ENCODE measurements at regions not wholly inside any gene's neighbourhood (a gene's known extent, or its start where the extent isn't known, plus 50 kb on each side); places are given as distances from the start of the nearest gene placed in this dataset.

DNA sequence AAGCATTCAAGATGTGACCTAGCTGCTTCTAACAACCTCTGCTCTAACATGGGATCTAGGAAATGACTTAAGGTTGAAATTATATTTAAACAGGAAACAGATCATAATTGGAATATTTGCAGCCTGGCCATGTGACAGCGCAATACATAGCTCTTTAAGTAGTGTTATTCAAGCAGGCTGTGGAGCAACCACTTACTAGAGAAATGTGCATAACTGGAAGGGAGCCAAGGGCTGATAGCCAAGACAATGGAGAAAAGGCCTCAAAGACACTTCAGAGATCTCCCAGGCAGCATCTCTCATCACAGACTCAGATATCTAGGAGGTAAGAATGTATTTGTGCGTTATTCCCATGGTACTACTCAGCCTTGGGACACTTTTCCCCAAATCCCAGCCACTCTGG lies 823.0 kb upstream of the PRMT6 start:
- WGBS = 87% methylated on average over 2 of the region's 2 CpGs
- no peak for TF ChIP-seq POLR2A (IDR thresholded peaks at IDR 0.05)
- TF ChIP-seq POLR2AphosphoS5 (IDR thresholded peaks at IDR 0.05) = no peak
- TF ChIP-seq, protein P1, sequence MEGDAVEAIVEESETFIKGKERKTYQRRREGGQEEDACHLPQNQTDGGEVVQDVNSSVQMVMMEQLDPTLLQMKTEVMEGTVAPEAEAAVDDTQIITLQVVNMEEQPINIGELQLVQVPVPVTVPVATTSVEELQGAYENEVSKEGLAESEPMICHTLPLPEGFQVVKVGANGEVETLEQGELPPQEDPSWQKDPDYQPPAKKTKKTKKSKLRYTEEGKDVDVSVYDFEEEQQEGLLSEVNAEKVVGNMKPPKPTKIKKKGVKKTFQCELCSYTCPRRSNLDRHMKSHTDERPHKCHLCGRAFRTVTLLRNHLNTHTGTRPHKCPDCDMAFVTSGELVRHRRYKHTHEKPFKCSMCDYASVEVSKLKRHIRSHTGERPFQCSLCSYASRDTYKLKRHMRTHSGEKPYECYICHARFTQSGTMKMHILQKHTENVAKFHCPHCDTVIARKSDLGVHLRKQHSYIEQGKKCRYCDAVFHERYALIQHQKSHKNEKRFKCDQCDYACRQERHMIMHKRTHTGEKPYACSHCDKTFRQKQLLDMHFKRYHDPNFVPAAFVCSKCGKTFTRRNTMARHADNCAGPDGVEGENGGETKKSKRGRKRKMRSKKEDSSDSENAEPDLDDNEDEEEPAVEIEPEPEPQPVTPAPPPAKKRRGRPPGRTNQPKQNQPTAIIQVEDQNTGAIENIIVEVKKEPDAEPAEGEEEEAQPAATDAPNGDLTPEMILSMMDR (IDR thresholded peaks at IDR 0.05) = no peak
- no peaks in the 10 kb centered on the region for H3K9me3 ChIP-seq
- no peaks in the 10 kb centered on the region for H3K27me3 ChIP-seq (replicated peaks; ENCODE audit: insufficient read depth)
- H3K4me3 ChIP-seq = no peak overlapping the region
- no peaks in the 10 kb centered on the region for H3K36me3 ChIP-seq
- intact Hi-C loops (cut with DNase I) = no loop called here
- H3K27ac ChIP-seq = no peak overlapping the region
- no peaks in the 10 kb centered on the region for H3K4me1 ChIP-seq (replicated peaks)
- DNase-seq (ENCODE audit: low spot score) = no peak

DNA sequence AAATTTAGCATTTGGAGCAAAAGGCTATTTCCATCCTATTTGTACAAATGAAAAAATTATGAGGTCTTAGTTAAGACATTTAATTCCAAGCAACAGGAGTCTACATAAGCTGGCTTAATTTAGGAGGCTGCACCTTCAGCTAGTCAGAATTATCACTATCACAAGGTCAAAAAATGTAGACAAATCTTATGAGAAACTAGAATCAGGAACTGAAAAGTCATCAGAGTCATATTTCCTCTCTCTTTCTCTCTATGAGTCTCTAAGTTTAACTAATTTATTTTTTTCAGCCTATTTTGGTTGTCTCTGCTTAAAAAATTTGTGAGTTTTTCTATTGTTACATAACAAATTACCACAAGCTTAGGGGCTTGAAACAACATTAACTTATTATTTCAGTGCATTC lies 807.1 kb upstream of the PRMT6 start:
- Histone ChIP-seq H3K27me3 (replicated peaks; ENCODE audit: insufficient read depth) (no peaks in the 10 kb centered on the region), H3K36me3 (no peaks in the 10 kb centered on the region), H3K4me1 (replicated peaks) (no peaks in the 10 kb centered on the region), H3K27ac (no peak overlapping the region), H3K9me3 (no peaks in the 10 kb centered on the region), H3K4me3 (no peak overlapping the region)
- intact Hi-C loops (cut with DNase I) = no loop called here
- DNase-seq (ENCODE audit: low spot score) = no peak
- TF ChIP-seq POLR2AphosphoS5 (IDR thresholded peaks at IDR 0.05) (no peak), POLR2A (IDR thresholded peaks at IDR 0.05) (no peak)
- TF ChIP-seq, protein P1 (IDR thresholded peaks at IDR 0.05) = no peak

DNA sequence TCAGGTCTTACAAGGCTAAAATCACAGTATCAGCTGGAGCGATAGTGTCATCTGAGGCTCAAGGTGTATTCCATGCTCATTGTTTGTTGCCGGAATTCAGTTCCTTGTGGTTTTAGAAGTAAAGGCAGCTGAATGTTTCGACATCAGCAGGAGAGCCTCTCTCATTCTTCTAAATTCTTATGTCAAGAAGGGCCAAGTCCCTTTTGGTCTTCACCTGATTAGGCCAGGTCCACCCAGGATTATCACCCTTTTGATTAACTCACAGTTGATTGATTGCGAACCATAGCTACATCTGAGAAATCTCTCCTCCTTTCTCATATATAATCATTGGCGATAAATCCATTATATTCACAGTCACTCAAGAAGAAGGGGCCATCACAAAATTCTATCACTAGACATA lies 806.7 kb upstream of the PRMT6 start:
- WGBS = 95% methylated on average over 5 of the region's 5 CpGs
- intact Hi-C loops (cut with DNase I) = no loop called here
- Histone ChIP-seq H3K4me3 (no peak overlapping the region), H3K4me1 (replicated peaks) (no peaks in the 10 kb centered on the region), H3K36me3 (no peaks in the 10 kb centered on the region), H3K27me3 (replicated peaks; ENCODE audit: insufficient read depth) (no peaks in the 10 kb centered on the region), H3K9me3 (no peaks in the 10 kb centered on the region), H3K27ac (no peak overlapping the region)
- TF ChIP-seq POLR2AphosphoS5 (IDR thresholded peaks at IDR 0.05) = no peak
- no peak for TF ChIP-seq POLR2A (IDR thresholded peaks at IDR 0.05)
- TF ChIP-seq, protein P1 (IDR thresholded peaks at IDR 0.05) = no peak
- DNase-seq (ENCODE audit: low spot score) = no peak

DNA sequence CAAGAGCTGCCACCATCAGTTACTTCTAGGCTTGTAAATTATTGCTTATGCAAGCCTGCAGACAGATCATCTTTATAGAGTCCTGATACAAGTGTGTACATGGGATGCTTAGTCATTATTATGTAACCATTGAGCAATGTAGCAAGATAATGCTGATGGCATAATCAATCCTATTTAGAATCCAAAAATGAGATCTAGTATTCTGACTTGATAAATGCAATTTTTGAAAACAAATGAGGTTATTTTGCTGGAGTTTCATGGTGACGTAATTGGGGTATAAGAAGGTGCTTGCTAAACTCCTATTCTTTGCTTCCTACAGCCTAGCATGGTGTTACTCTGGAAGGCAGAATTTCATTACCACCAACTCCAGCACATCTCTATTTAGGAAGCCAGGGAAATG lies 801.7 kb upstream of the PRMT6 start:
- Histone ChIP-seq H3K4me1 (replicated peaks) (no peaks in the 10 kb centered on the region), H3K27ac (no peak overlapping the region), H3K27me3 (replicated peaks; ENCODE audit: insufficient read depth) (no peaks in the 10 kb centered on the region), H3K9me3 (no peaks in the 10 kb centered on the region), H3K36me3 (no peaks in the 10 kb centered on the region), H3K4me3 (no peak overlapping the region)
- DNase-seq (ENCODE audit: low spot score) = no peak
- TF ChIP-seq POLR2AphosphoS5 (IDR thresholded peaks at IDR 0.05) = no peak
- TF ChIP-seq, protein P1 (IDR thresholded peaks at IDR 0.05) = no peak
- no peak for TF ChIP-seq POLR2A (IDR thresholded peaks at IDR 0.05)
- WGBS = 92% methylated on average over 1 of the region's 1 CpG
- intact Hi-C loops (cut with DNase I) = no loop called here

DNA sequence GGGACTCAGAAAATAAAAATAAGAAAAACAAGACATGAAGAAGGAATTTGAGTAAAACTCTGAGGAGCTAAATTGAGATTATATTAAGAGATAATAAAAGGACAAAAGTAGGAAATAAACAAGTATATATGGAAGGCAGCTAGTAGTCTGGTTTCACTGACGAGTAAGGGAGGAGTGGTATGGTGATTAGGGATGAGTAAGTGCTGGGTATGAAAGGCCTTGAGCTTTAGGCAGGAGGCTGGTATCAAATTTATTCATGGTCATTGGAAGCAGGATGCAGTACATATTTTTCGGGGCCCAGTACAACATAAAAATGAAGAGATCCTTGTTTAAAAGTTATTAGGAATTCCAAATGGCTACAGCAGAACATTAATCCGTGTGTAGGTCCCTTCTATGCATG lies 789.7 kb upstream of the PRMT6 start:
- Histone ChIP-seq H3K4me1 (replicated peaks) (no peaks in the 10 kb centered on the region), H3K36me3 (no peaks in the 10 kb centered on the region), H3K27ac (no peak overlapping the region), H3K9me3 (no peaks in the 10 kb centered on the region), H3K4me3 (no peak overlapping the region), H3K27me3 (replicated peaks; ENCODE audit: insufficient read depth) (no peaks in the 10 kb centered on the region)
- intact Hi-C loops (cut with DNase I) = no loop called here
- 75% methylated on average over 3 of the region's 3 CpGs for WGBS
- no peak for DNase-seq (ENCODE audit: low spot score)
- TF ChIP-seq POLR2AphosphoS5 (IDR thresholded peaks at IDR 0.05) (no peak), POLR2A (IDR thresholded peaks at IDR 0.05) (no peak)
- TF ChIP-seq, protein P1 (IDR thresholded peaks at IDR 0.05) = no peak
